ENCODE measurements at regions not wholly inside any gene's neighbourhood (a gene's known extent, or its start where the extent isn't known, plus 50 kb on each side); places are given as distances from the start of the nearest gene placed in this dataset.

- no peaks in the 10 kb centered on the region for H3K36me3 Mint-ChIP-seq (ENCODE audit: low read depth)
Observed at GRCh38 chr3:89783341-89783927, 676.0 kb downstream of the EPHA3 start.

GRCh38 chr3:89787485-89787884 is 680.1 kb downstream of the EPHA3 start:
- Mint-ChIP-seq H3K9me3 (no peaks in the 10 kb centered on the region), H3K4me1 (peaks cover 6% of the 10 kb centered on the region), H3K36me3 (ENCODE audit: low read depth) (no peaks in the 10 kb centered on the region), H3K4me3 (no peak overlapping the region), H3K27ac (no peak overlapping the region), H3K27me3 (ENCODE audit: insufficient read depth) (no peaks in the 10 kb centered on the region)
- DNase-seq, result no peak
- H3K4me3 ChIP-seq (ENCODE audit: low read length), result no peak overlapping the region
- no peaks in the 10 kb centered on the region for H3K9me3 ChIP-seq (ENCODE audit: control insufficient read depth, low read length)
- no peaks in the 10 kb centered on the region for H3K27me3 ChIP-seq (ENCODE audit: control insufficient read depth, insufficient read depth, low read length, poor library complexity, severe bottlenecking)
- H3K9ac ChIP-seq (ENCODE audit: extremely low read depth, low read length, poor library complexity, severe bottlenecking), result no peak overlapping the region
- H3K4me1 ChIP-seq (ENCODE audit: control insufficient read depth, insufficient read depth, low read length), result no peaks in the 10 kb centered on the region
- no peak overlapping the region for H3K27ac ChIP-seq (ENCODE audit: low read depth, low read length)
- WGBS, 2 experiments (ENCODE audit: insufficient coverage in 1 of 2, insufficient read length in 1 of 2), result 97 to 100% methylated on average over 2 to 4 of the region's 5 CpGs
- no peaks in the 10 kb centered on the region for H3K36me3 ChIP-seq (ENCODE audit: control insufficient read depth, insufficient read depth, low read length)
- TF ChIP-seq CTCF (conservative IDR thresholded peaks at IDR 0.05), result no peak

More at GRCh38 chr3:89783341-89783927, 676.0 kb downstream of the EPHA3 start:
- no peaks in the 10 kb centered on the region for H3K36me3 ChIP-seq (ENCODE audit: control insufficient read depth, insufficient read depth, low read length)
- H3K4me3 Mint-ChIP-seq, result no peak overlapping the region
- peaks cover 3% of the 10 kb centered on the region for H3K4me1 Mint-ChIP-seq
- no peaks in the 10 kb centered on the region for H3K9me3 Mint-ChIP-seq
- 79 to 82% methylated on average over 3 to 4 of the region's 4 CpGs for WGBS, 2 experiments (ENCODE audit: insufficient coverage in 1 of 2, insufficient read length in 1 of 2)
- DNase-seq, result no peak
- TF ChIP-seq CTCF (conservative IDR thresholded peaks at IDR 0.05), result peak; percentile 17
- no peaks in the 10 kb centered on the region for H3K27me3 Mint-ChIP-seq (ENCODE audit: insufficient read depth)
- H3K4me3 ChIP-seq (ENCODE audit: low read length), result no peak overlapping the region
- H3K27ac ChIP-seq (ENCODE audit: low read depth, low read length), result no peak overlapping the region
- no peaks in the 10 kb centered on the region for H3K9me3 ChIP-seq (ENCODE audit: control insufficient read depth, low read length)
- no peaks in the 10 kb centered on the region for H3K4me1 ChIP-seq (ENCODE audit: control insufficient read depth, insufficient read depth, low read length)
- H3K27ac Mint-ChIP-seq, result no peak overlapping the region
- no peaks in the 10 kb centered on the region for H3K27me3 ChIP-seq (ENCODE audit: control insufficient read depth, insufficient read depth, low read length, poor library complexity, severe bottlenecking)
- no peak overlapping the region for H3K9ac ChIP-seq (ENCODE audit: extremely low read depth, low read length, poor library complexity, severe bottlenecking)

- WGBS, 2 experiments (ENCODE audit: insufficient coverage in 1 of 2, insufficient read length in 1 of 2), result 88% methylated on average over 1 of the region's 1 CpG; no CpG with 5 or more reads in 1 of the 2 experiments
- DNase-seq, result no peak
- Histone ChIP-seq H3K4me1 (ENCODE audit: control insufficient read depth, insufficient read depth, low read length) (no peaks in the 10 kb centered on the region), H3K4me3 (ENCODE audit: low read length) (no peak overlapping the region), H3K27ac (ENCODE audit: low read depth, low read length) (no peak overlapping the region), H3K9ac (ENCODE audit: extremely low read depth, low read length, poor library complexity, severe bottlenecking) (no peak overlapping the region), H3K27me3 (ENCODE audit: control insufficient read depth, insufficient read depth, low read length, poor library complexity, severe bottlenecking) (no peaks in the 10 kb centered on the region), H3K9me3 (ENCODE audit: control insufficient read depth, low read length) (no peaks in the 10 kb centered on the region), H3K36me3 (ENCODE audit: control insufficient read depth, insufficient read depth, low read length) (no peaks in the 10 kb centered on the region)
- no peaks in the 10 kb centered on the region for H3K36me3 Mint-ChIP-seq (ENCODE audit: low read depth)
- H3K27ac Mint-ChIP-seq, result no peak overlapping the region
- peaks cover 6% of the 10 kb centered on the region for H3K4me1 Mint-ChIP-seq
- no peaks in the 10 kb centered on the region for H3K9me3 Mint-ChIP-seq
- H3K27me3 Mint-ChIP-seq (ENCODE audit: insufficient read depth), result no peaks in the 10 kb centered on the region
- no peak for TF ChIP-seq CTCF (conservative IDR thresholded peaks at IDR 0.05)
- H3K4me3 Mint-ChIP-seq, result no peak overlapping the region
Observed at GRCh38 chr3:89787979-89788378, 680.6 kb downstream of the EPHA3 start.
